Lung (tissue), 11 donors: ENCODE measurements at regions not wholly inside any gene's neighbourhood (a gene's known extent, or its start where the extent isn't known, plus 50 kb on each side); places are given as distances from the start of the nearest gene placed in this dataset.

Experiments used
- ATAC-seq: fragments of 200-7000 bp; cut with Tn5 transposase; one replicate; pipeline ENCODE4 v1.9.1; 2020; ENCODE audit warnings: moderate number of reproducible peaks; ENCODE audit not compliant: insufficient read depth, low FRiP score
- DNase-seq, 3 donors: peaks; one replicate each; pipeline ENCODE4 v3.0.0-alpha.2; 2013 to 2017
- H3K27ac ChIP-seq, 2 donors: one replicate each; pipeline ENCODE4 v1.5.1; 2013; ENCODE audit warnings: mild to moderate bottlenecking in 2 of 2, moderate library complexity in 2 of 2, control low read depth in 1 of 2, inconsistent platforms in 1 of 2, low read depth in 1 of 2, low read length in 1 of 2
- H3K27me3 ChIP-seq, 3 donors: one replicate each; pipeline ENCODE4 v1.5.1; 2013; ENCODE audit warnings: low read length in 2 of 3; ENCODE audit not compliant: control insufficient read depth in 3 of 3, insufficient read depth in 3 of 3
- H3K36me3 ChIP-seq, 4 donors: one replicate each; pipeline ENCODE4 v1.5.1; 2013; ENCODE audit warnings: low read length in 4 of 4, mild to moderate bottlenecking in 1 of 4, moderate library complexity in 1 of 4; ENCODE audit not compliant: control insufficient read depth in 4 of 4, insufficient read depth in 4 of 4
- H3K4me1 ChIP-seq, 5 donors: one replicate each; pipeline ENCODE4 v1.5.1; 2013; ENCODE audit warnings: low read length in 5 of 5, mild to moderate bottlenecking in 2 of 5, moderate library complexity in 1 of 5; ENCODE audit not compliant: control insufficient read depth in 5 of 5, insufficient read depth in 5 of 5
- H3K4me3 ChIP-seq: one replicate; pipeline ENCODE4 v1.5.1; 2013; ENCODE audit warnings: mild to moderate bottlenecking, control low read depth, moderate library complexity
- H3K9ac ChIP-seq, 2 donors: one replicate each; pipeline ENCODE4 v1.5.1; 2013; ENCODE audit warnings: low read length in 2 of 2, control low read depth in 1 of 2; ENCODE audit not compliant: insufficient read depth in 1 of 2
- H3K9me3 ChIP-seq, 4 donors: one replicate each; pipeline ENCODE4 v1.5.1; 2013; ENCODE audit warnings: low read length in 3 of 4, mild to moderate bottlenecking in 1 of 4, moderate library complexity in 1 of 4; ENCODE audit not compliant: control insufficient read depth in 4 of 4, insufficient read depth in 3 of 4
- WGBS, 2 donors: extraction: QIAGEN DNeasy Blood & Tissue Kit; methylation state at CpG; one replicate each; pipeline ENCODE4 v1.1.7; 2013; 5-methylcytosine and 5-hydroxymethylcytosine counted together
- TF ChIP-seq, protein P1 (sequence below): IDR thresholded peaks from 2 replicates; pipeline ENCODE4 v1.5.1; 2012; ENCODE audit warnings: mild to moderate bottlenecking; ENCODE audit errors: control extremely low read depth, extremely low read depth
- donor health status: control.
- donor health status: control.
- donor health status: Bipolar disorder and iron deficiency.
- donor health status: healthy.
- donor health status: DM: yes; HTN: yes; CAD: no.

DNA sequence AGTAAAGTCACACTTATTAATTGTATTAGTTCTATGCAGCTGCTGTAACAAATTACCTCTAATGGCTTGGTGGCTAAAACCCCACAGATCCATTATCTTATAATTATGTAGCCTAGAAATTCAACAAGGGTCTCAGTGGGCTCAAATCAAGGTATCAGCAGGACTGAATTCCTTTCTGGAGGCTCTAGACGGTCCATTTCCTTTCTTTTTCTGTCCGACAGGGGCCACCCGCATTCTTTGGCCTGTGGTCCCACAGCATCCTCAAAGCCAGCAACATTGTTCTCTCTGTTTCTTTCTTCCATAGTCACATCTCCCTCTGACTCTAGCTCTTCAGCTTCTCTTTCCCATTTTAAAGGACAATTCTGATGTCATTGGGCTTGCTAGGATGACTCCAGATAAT, 276.3 kb upstream of the ZNF717 start:
- 89 to 91% methylated on average over 3 of the region's 3 CpGs for WGBS, 2 donors
- ATAC-seq (no peak), DNase-seq (no peak)
- TF ChIP-seq, protein P1, sequence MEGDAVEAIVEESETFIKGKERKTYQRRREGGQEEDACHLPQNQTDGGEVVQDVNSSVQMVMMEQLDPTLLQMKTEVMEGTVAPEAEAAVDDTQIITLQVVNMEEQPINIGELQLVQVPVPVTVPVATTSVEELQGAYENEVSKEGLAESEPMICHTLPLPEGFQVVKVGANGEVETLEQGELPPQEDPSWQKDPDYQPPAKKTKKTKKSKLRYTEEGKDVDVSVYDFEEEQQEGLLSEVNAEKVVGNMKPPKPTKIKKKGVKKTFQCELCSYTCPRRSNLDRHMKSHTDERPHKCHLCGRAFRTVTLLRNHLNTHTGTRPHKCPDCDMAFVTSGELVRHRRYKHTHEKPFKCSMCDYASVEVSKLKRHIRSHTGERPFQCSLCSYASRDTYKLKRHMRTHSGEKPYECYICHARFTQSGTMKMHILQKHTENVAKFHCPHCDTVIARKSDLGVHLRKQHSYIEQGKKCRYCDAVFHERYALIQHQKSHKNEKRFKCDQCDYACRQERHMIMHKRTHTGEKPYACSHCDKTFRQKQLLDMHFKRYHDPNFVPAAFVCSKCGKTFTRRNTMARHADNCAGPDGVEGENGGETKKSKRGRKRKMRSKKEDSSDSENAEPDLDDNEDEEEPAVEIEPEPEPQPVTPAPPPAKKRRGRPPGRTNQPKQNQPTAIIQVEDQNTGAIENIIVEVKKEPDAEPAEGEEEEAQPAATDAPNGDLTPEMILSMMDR, result no peak
- H3K9me3 ChIP-seq, result no peaks in the 10 kb centered on the region
- no peaks in the 10 kb centered on the region for H3K27me3 ChIP-seq
- no peak overlapping the region for H3K4me3 ChIP-seq
- H3K4me1 ChIP-seq, result no peaks in the 10 kb centered on the region
- no peaks in the 10 kb centered on the region for H3K36me3 ChIP-seq
- no peak overlapping the region for H3K27ac ChIP-seq
- no peak overlapping the region for H3K9ac ChIP-seq

DNA sequence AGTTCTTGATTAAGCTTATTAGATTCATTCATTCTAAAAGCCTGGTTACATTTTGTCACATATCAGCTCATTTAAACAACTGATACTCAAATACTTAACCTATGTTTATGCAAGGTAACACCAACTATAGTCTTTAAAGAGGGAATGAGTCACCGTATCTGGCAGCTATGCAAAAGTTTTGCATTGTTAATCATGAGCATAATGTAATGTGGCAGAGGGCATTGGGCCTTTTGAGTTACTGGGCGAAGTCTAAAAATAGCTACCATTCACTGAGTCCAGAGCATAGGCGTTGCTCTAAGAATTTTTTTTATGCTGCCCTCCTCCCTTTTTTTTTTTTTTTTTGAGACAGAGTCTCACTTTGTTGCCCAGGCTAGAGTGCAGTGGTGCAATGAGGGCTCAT, 277.7 kb upstream of the ZNF717 start:
- TF ChIP-seq, protein P1, result no peak
- 69 to 71% methylated on average over 3 of the region's 3 CpGs for WGBS, 2 donors
- ATAC-seq (no peak), DNase-seq (no peak)
- no peak overlapping the region for H3K27ac ChIP-seq
- H3K9ac ChIP-seq, result no peak overlapping the region
- no peak overlapping the region for H3K4me3 ChIP-seq
- no peaks in the 10 kb centered on the region for H3K27me3 ChIP-seq
- H3K9me3 ChIP-seq, result no peaks in the 10 kb centered on the region
- H3K4me1 ChIP-seq, result no peaks in the 10 kb centered on the region
- no peaks in the 10 kb centered on the region for H3K36me3 ChIP-seq

DNA sequence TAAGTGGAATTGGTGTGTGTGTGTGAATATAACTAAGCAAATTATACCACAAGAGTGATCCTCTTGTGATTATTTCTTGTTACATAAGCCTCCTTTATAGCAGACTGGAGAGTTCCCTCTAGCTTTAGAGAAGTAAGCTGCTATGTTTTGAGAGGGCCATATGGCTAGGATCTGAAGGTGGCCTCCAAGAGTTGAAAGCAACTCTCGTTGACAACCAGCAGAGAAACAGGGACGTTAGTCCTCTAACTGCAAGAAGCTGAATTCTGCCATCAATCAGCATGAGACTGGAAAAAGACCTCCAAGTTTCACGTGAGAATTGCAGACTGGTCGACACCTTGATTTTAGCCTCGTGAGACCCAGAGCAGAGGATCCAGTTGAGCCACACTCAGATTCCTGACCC, 278.5 kb upstream of the ZNF717 start:
- Histone ChIP-seq H3K27me3 (no peaks in the 10 kb centered on the region), H3K4me1 (no peaks in the 10 kb centered on the region), H3K9me3 (no peaks in the 10 kb centered on the region), H3K36me3 (no peaks in the 10 kb centered on the region), H3K9ac (no peak overlapping the region), H3K27ac (no peak overlapping the region), H3K4me3 (no peak overlapping the region)
- ATAC-seq (no peak), DNase-seq (no peak)
- WGBS, 2 donors, result 70 to 73% methylated on average over 5 of the region's 5 CpGs
- TF ChIP-seq, protein P1, result no peak

DNA sequence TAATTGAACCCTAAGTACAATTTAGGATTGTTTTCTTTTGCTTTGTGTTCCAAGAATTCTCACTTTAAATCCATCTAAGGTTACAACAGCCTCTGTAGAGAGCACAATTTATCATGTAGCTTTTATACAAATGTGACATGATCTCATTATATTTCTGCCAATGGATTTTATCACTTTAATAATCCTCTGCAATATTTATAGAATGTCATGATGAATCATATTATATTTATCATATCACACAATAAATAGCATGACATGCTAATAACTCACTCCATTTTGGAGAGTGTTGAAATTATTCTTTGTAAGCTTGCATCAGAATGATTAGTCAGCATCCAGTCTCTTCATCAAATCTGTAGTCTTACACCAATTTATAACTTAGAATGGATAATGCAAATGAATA, 280.6 kb upstream of the ZNF717 start:
- no peak for DNase-seq
- H3K9ac ChIP-seq, result no peak overlapping the region
- H3K9me3 ChIP-seq, result no peaks in the 10 kb centered on the region
- no peak overlapping the region for H3K4me3 ChIP-seq
- H3K36me3 ChIP-seq, result no peaks in the 10 kb centered on the region
- H3K27ac ChIP-seq, result no peak overlapping the region
- no peaks in the 10 kb centered on the region for H3K27me3 ChIP-seq
- no peaks in the 10 kb centered on the region for H3K4me1 ChIP-seq
- ATAC-seq, result no peak
- TF ChIP-seq, protein P1, result no peak
